NOMO-1 (cell line): ENCODE measurements at regions not wholly inside any gene's neighbourhood (a gene's known extent, or its start where the extent isn't known, plus 50 kb on each side); places are given as distances from the start of the nearest gene placed in this dataset.

Source experiments
- DNase-seq, 2 experiments: peaks; one replicate each; lab custom pipeline; 2025; ENCODE audit not compliant: unreplicated experiment in 2 of 2; lab: John Stamatoyannopoulos, UW

GRCh38 chr13:109454167-109454917 lies 332.0 kb downstream of the IRS2 start:
- DNase-seq: no peak

- no peak for DNase-seq
Observed at GRCh38 chr13:109451726-109452125, 334.7 kb downstream of the IRS2 start.

GRCh38 chr13:109448629-109449028 lies 337.8 kb downstream of the IRS2 start:
- no peak for DNase-seq

GRCh38 chr13:109447667-109448066 lies 338.7 kb downstream of the IRS2 start:
- DNase-seq: no peak

GRCh38 chr13:109440320-109440719 lies 346.1 kb downstream of the IRS2 start:
- DNase-seq: no peak

- no peak for DNase-seq
Observed at GRCh38 chr13:109439813-109440212, 346.6 kb downstream of the IRS2 start.

- no peak for DNase-seq
Observed at GRCh38 chr13:109436841-109437240, 349.5 kb downstream of the IRS2 start.

GRCh38 chr13:109436055-109436622 lies 350.2 kb downstream of the IRS2 start:
- DNase-seq: no peak

GRCh38 chr13:109431217-109431616 lies 355.2 kb downstream of the IRS2 start:
- DNase-seq: no peak

- DNase-seq: no peak
Observed at GRCh38 chr13:109428146-109428545, 358.2 kb downstream of the IRS2 start.

GRCh38 chr13:109427695-109428094 lies 358.7 kb downstream of the IRS2 start:
- no peak for DNase-seq

GRCh38 chr13:109427148-109427547 lies 359.2 kb downstream of the IRS2 start:
- no peak for DNase-seq

- DNase-seq: no peak
Observed at GRCh38 chr13:109426690-109426990, 359.7 kb downstream of the IRS2 start.

GRCh38 chr13:109425821-109426689 lies 360.3 kb downstream of the IRS2 start:
- no peak for DNase-seq

GRCh38 chr13:109422161-109422560 lies 364.2 kb downstream of the IRS2 start:
- DNase-seq: peak; percentile 67 to 86

GRCh38 chr13:109419896-109420295 lies 366.5 kb downstream of the IRS2 start:
- DNase-seq: no peak

- DNase-seq: peak in 1 of 2 experiments; percentile 52
Observed at GRCh38 chr13:109418111-109418510, 368.3 kb downstream of the IRS2 start.

GRCh38 chr13:109416001-109416400 lies 370.4 kb downstream of the IRS2 start:
- no peak for DNase-seq

- DNase-seq: no peak
Observed at GRCh38 chr13:109415057-109415456, 371.3 kb downstream of the IRS2 start.

- DNase-seq: peak; percentile 58 to 73
Observed at GRCh38 chr13:109412283-109412901, 374.0 kb downstream of the IRS2 start.

- no peak for DNase-seq
Observed at GRCh38 chr13:109410868-109411267, 375.5 kb downstream of the IRS2 start.
